Kidney (tissue), 13 donors: ENCODE measurements at regions not wholly inside any gene's neighbourhood (a gene's known extent, or its start where the extent isn't known, plus 50 kb on each side); places are given as distances from the start of the nearest gene placed in this dataset.
A peak's percentile ranks its signal among the peaks of the same experiment; 100 is the strongest.

ENCODE experiments used
- DNase-seq, 5 donors: peaks; one replicate each; pipeline ENCODE4 v3.0.0-alpha.2; 2013 to 2020
- FAIRE-seq: peaks from 2 replicates; lab custom pipeline; 2012; peaks lifted over from hg19 to GRCh38; lab: Jason Lieb, UNC
- H3K27ac ChIP-seq, 2 donors: one replicate each; pipeline ENCODE4 v1.7.0; 2013; ENCODE audit warnings: low read depth in 2 of 2, low read length in 2 of 2, inconsistent platforms in 1 of 2
- H3K27me3 ChIP-seq: one replicate; pipeline ENCODE4 v1.7.1; 2013; ENCODE audit warnings: low read length, inconsistent platforms; ENCODE audit not compliant: control insufficient read depth, insufficient read depth
- H3K36me3 ChIP-seq, 3 donors: one replicate each; pipeline versions ENCODE4 v1.7.0 to v1.7.1; 2013; ENCODE audit warnings: low read length in 3 of 3, control low read depth in 1 of 3, inconsistent platforms in 1 of 3; ENCODE audit not compliant: insufficient read depth in 3 of 3, control insufficient read depth in 2 of 3
- H3K4me1 ChIP-seq, 3 donors: one replicate each; pipeline versions ENCODE4 v1.7.0 to v1.7.1; 2013; ENCODE audit warnings: low read length in 3 of 3, inconsistent platforms in 1 of 3, low read depth in 1 of 3; ENCODE audit not compliant: control insufficient read depth in 2 of 3, insufficient read depth in 2 of 3
- H3K4me3 ChIP-seq, 3 donors: one replicate each; pipeline versions ENCODE4 v1.7.0 to v1.8.1; 2013; ENCODE audit warnings: low read length in 3 of 3, control low read depth in 1 of 3, inconsistent platforms in 1 of 3
- H3K9ac ChIP-seq, 3 donors: one replicate each; pipeline versions ENCODE4 v1.7.0 to v1.7.1; 2013; ENCODE audit warnings: low read length in 3 of 3, control low read depth in 1 of 3, inconsistent platforms in 1 of 3
- H3K9me3 ChIP-seq, 3 donors: one replicate each; pipeline versions ENCODE4 v1.7.0 to v1.7.1; 2013; ENCODE audit warnings: low read length in 3 of 3, control low read depth in 1 of 3, inconsistent platforms in 1 of 3; ENCODE audit not compliant: control insufficient read depth in 2 of 3, insufficient read depth in 1 of 3
- intact Hi-C: fragments of 100-400 bp; cut with DNase I; formaldehyde crosslinking; loops from one replicate; pipeline ENCODE4 v1.11.1; 2022
- TF ChIP-seq, protein P1 (sequence below): IDR thresholded peaks from 3 replicates; pipeline ENCODE4 v1.5.1; 2012; ENCODE audit warnings: mild to moderate bottlenecking, moderate library complexity, borderline replicate concordance; ENCODE audit not compliant: insufficient read depth; ENCODE audit errors: extremely low read depth
- donor health status: control.
- donor health status: control.
- donor health status: control.
- donor health status: control.
- donor health status: control.
- donor health status: DM: yes; HTN: yes; CAD: no.
- donor health status: Normal renal cell carcinoma (clear cell type).

DNA sequence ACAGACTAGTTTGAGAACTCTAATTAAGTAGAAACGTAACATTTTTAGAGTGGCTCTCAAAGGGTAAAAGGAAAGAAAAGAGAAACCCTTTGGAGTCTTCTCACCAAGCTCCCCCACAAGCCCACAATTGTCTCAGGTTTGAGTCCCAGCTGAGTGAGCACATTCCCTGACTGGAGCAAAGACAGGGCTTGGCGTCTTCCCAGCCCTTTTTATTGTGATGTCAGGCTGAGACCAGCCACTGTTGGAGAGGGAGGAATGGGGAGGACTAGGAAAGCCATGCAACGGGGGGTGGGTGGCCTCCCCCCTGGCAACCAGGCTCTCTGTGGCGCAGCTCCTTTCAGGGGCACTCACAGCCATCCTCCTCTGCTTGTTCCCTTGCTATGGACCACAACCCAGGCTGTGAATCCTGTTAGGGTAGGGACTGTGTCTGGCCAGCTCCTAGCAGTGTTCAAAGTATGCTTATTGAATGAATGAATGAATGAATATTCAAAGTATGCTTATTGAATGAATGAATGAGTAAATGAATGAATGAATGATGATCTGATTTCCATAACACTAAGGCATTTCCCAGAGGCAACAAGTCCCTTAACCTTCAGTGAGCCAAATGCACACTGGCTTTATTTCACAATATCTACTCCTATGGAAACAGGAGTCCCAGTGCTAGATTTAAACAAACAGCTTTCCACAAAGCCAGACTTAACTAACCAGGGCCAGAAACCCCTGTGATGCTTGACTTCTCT lies 413.3 kb downstream of the MID1IP1 start:
- FAIRE-seq (no peak), DNase-seq (peak in 1 of 5 donors; percentile 37)
- TF ChIP-seq, protein P1, sequence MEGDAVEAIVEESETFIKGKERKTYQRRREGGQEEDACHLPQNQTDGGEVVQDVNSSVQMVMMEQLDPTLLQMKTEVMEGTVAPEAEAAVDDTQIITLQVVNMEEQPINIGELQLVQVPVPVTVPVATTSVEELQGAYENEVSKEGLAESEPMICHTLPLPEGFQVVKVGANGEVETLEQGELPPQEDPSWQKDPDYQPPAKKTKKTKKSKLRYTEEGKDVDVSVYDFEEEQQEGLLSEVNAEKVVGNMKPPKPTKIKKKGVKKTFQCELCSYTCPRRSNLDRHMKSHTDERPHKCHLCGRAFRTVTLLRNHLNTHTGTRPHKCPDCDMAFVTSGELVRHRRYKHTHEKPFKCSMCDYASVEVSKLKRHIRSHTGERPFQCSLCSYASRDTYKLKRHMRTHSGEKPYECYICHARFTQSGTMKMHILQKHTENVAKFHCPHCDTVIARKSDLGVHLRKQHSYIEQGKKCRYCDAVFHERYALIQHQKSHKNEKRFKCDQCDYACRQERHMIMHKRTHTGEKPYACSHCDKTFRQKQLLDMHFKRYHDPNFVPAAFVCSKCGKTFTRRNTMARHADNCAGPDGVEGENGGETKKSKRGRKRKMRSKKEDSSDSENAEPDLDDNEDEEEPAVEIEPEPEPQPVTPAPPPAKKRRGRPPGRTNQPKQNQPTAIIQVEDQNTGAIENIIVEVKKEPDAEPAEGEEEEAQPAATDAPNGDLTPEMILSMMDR = no peak
- Histone ChIP-seq H3K9ac (no peak overlapping the region), H3K36me3 (no peaks in the 10 kb centered on the region), H3K27ac (no peak overlapping the region), H3K4me3 (no peak overlapping the region), H3K9me3 (no peaks in the 10 kb centered on the region), H3K27me3 (no peaks in the 10 kb centered on the region), H3K4me1 (no peaks in the 10 kb centered on the region)
- intact Hi-C loops = no loop called here

DNA sequence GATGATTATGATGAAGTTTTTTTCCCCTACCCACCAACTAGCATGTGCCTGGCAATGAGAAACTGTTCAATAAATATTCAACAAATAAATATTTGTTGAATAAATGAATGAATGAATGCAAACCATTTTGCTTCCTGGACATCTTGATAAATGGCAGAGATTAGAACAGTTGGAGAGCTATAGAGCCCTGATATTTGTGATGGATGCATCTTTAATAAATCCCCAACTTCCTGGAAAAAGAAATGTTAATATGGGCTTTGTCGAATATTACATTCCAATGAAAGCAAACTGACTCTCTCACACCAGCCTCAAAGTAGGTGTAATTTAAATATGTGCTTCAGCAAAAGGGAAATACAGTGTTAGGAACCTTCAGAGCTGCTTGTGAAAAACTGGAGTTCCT lies 419.7 kb downstream of the MID1IP1 start:
- Histone ChIP-seq H3K36me3 (no peaks in the 10 kb centered on the region), H3K27ac (no peak overlapping the region), H3K27me3 (peaks cover 3% of the 10 kb centered on the region), H3K9me3 (no peaks in the 10 kb centered on the region), H3K9ac (no peak overlapping the region), H3K4me1 (no peaks in the 10 kb centered on the region), H3K4me3 (no peak overlapping the region)
- FAIRE-seq = no peak
- intact Hi-C loops = no loop called here
- DNase-seq = no peak
- TF ChIP-seq, protein P1 = no peak

DNA sequence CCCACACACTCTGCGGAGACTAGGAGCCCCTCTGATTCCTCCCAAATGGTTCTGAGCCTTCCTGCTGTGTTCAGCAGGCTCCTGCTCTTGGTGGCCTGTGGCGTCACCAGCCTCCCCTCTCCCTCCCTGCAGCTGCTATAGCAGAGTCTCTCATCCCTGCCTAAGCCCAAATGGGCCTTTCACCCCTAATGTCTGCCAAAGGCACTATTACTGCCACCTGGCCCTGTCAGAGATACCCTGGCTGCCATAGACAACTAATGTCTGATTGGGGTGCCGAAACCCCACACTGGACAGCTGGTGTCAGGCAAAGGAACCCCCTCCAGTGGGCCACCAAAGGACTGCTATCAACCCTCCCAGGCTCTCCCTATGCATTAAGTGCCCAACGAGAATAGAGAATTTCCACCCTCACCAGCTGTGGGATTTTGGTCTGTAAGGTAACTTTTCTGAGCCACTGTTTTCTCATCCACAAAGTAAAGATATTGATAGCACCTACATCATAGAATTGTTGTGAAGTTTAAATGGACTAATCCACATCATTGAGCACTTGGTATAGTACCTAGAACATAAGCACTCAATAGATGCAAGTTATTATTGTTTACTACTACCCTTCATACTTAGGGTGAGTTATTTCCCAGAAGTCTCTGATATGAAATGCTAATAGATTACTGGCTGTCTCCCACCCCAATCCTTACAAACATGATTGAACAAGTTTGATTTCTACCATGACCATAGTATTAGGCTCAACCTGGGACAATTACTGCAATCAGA lies 421.3 kb downstream of the MID1IP1 start:
- Histone ChIP-seq H3K4me3 (no peak overlapping the region), H3K9me3 (no peaks in the 10 kb centered on the region), H3K4me1 (no peaks in the 10 kb centered on the region), H3K9ac (no peak overlapping the region), H3K27ac (no peak overlapping the region), H3K36me3 (no peaks in the 10 kb centered on the region), H3K27me3 (peaks cover 3% of the 10 kb centered on the region)
- intact Hi-C loops = no loop called here
- DNase-seq (peak in 4 of 5 donors; percentile 30 to 56 (median 40)), FAIRE-seq (no peak)
- TF ChIP-seq, protein P1 = no peak
